ENCODE measurements at regions not wholly inside any gene's neighbourhood (a gene's known extent, or its start where the extent isn't known, plus 50 kb on each side); places are given as distances from the start of the nearest gene placed in this dataset.
"Not testable (repeated sequence)": the region's sequence is repeated elsewhere in the genome, so short reads cannot be mapped to it uniquely, and the experiment has no call there.

DNA sequence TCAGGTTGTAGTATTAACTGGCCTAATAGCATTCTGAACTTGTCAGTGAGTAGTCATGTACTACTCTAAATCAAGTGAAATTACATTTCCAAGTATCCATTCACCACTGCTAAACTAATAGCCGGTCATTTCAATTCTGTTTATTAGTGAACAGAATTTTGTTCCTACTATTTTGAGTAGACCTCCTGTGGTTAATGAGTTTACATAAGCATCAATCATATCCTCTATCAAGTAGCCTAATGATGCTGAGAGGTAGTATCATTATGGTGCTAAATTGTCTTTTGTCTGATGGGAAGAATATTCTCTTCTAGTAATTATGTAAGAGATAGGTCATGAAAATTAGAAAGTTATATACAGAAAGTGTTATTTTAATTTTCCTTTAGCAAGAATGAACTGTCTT, 602.8 kb downstream of the KCNT2 start:
- Histone ChIP-seq H3K27ac (no peak overlapping the region), H3K4me1 (replicated peaks) (no peaks in the 10 kb centered on the region), H3K4me3 (no peak overlapping the region), H3K36me3 (no peaks in the 10 kb centered on the region), H3K27me3 (replicated peaks) (no peaks in the 10 kb centered on the region), H3K9me3 (replicated peaks) (no peaks in the 10 kb centered on the region)
- no peak for DNase-seq (ENCODE audit: low read depth in 1 of 2, low spot score in 2 of 2)

GRCh38 chr1:196004388-196004787, 603.9 kb downstream of the KCNT2 start:
- H3K9me3 ChIP-seq (replicated peaks); H3K4me3 ChIP-seq; H3K36me3 ChIP-seq; H3K4me1 ChIP-seq (replicated peaks); H3K27ac ChIP-seq; H3K27me3 ChIP-seq (replicated peaks); DNase-seq (ENCODE audit: low read depth in 1 of 2, low spot score in 2 of 2): not testable (repeated sequence)

DNA sequence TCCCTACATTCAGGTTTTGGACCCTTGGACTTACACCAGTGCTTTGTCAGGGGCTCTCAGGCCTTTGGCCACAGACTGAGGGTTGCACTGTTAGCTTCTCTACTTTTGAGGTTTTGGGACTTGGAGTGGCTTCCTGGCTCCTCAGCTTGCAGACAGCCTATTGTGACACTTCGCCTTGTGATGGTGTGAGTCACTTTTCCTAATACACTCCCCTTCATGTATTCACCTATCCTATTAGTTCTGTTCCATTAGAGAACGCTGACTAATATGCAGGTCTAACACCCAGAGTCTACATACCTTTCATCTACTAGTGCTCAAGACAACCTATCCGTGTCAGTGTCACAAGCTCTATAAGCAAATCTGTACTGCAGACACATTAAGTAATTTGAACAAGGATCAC, 605.3 kb downstream of the KCNT2 start:
- H3K27me3 ChIP-seq (replicated peaks): no peaks in the 10 kb centered on the region
- DNase-seq (ENCODE audit: low read depth in 1 of 2, low spot score in 2 of 2): no peak
- no peaks in the 10 kb centered on the region for H3K36me3 ChIP-seq
- H3K4me3 ChIP-seq: no peak overlapping the region
- H3K9me3 ChIP-seq (replicated peaks): no peaks in the 10 kb centered on the region
- H3K4me1 ChIP-seq (replicated peaks): no peaks in the 10 kb centered on the region
- H3K27ac ChIP-seq: no peak overlapping the region

DNA sequence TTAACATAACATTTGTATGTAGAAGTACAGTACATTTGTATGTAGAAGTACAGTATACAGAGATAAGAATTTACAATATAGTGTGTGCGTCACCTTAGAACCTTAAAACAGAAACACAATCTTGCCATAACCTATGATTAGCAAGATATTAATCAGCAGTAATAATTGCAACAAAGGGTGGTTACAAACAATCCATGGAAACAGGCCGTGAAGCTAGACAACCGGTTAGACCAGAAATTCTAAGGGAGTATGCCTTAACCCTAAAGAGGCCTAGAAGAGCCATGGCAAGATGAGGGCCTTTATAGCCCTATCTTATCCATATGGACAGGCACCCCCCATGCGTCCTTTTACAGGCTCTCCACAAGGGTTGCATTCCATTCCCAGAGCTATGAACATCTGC, 605.9 kb downstream of the KCNT2 start:
- not testable (repeated sequence) for H3K27ac ChIP-seq; H3K4me3 ChIP-seq; H3K27me3 ChIP-seq (replicated peaks); H3K9me3 ChIP-seq (replicated peaks); H3K36me3 ChIP-seq; H3K4me1 ChIP-seq (replicated peaks); DNase-seq (ENCODE audit: low read depth in 1 of 2, low spot score in 2 of 2)

GRCh38 chr1:196001188-196001587, 607.1 kb downstream of the KCNT2 start:
- DNase-seq (ENCODE audit: low read depth in 1 of 2, low spot score in 2 of 2): no peak
- H3K4me3 ChIP-seq: no peak overlapping the region
- H3K9me3 ChIP-seq (replicated peaks): no peaks in the 10 kb centered on the region
- no peaks in the 10 kb centered on the region for H3K4me1 ChIP-seq (replicated peaks)
- H3K27me3 ChIP-seq (replicated peaks): no peaks in the 10 kb centered on the region
- H3K27ac ChIP-seq: no peak overlapping the region
- no peaks in the 10 kb centered on the region for H3K36me3 ChIP-seq

DNA sequence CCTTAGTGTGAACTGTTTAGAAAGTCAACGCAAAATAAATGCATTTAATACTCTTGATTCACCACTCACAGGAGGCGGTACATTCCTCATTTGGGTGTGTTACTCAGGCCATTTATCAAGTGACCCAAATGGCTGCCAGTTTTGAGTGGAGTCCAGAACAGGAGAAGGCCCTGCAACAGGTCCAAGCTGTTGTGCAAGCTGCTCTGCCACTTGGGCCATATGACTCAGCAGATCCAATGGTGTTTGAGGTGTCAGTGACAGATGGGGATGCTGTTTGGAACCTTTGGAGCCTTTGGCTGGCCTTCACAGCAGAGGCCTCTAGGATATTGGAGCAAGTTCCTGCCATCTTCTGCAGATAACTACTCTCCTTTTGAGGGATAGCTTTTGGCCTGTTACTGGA, 609.2 kb downstream of the KCNT2 start:
- Histone ChIP-seq H3K9me3 (replicated peaks) (no peaks in the 10 kb centered on the region), H3K27ac (no peak overlapping the region), H3K4me1 (replicated peaks) (no peaks in the 10 kb centered on the region), H3K4me3 (no peak overlapping the region), H3K27me3 (replicated peaks) (no peaks in the 10 kb centered on the region), H3K36me3 (no peaks in the 10 kb centered on the region)
- DNase-seq (ENCODE audit: low read depth in 1 of 2, low spot score in 2 of 2): no peak

- Histone ChIP-seq H3K27me3 (replicated peaks) (no peaks in the 10 kb centered on the region), H3K36me3 (no peaks in the 10 kb centered on the region), H3K9me3 (replicated peaks) (no peaks in the 10 kb centered on the region), H3K27ac (no peak overlapping the region), H3K4me3 (no peak overlapping the region), H3K4me1 (replicated peaks) (no peaks in the 10 kb centered on the region)
- DNase-seq (ENCODE audit: low read depth in 1 of 2, low spot score in 2 of 2): no peak
Observed at GRCh38 chr1:195981448-195982139, 626.6 kb downstream of the KCNT2 start.

DNA sequence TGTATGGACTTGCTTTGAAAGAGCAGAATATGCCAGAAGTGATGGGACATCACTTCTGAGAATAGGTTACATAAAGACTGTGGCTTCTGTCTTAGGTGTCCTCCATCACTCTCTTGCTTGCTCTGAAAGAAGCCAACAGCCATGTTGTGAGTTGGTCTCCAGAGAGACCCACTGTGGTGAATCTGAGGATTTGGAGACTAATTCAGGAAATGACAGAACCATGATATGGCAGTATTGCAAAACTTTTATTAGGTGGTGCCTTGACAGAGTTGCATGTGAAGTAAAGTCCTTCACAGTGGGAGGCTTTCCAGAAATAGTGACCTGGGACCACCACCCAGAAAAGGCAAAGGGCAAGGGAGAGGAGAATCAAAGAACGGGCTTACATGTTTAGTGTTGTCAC, 628.6 kb downstream of the KCNT2 start:
- Histone ChIP-seq H3K4me1 (replicated peaks) (no peaks in the 10 kb centered on the region), H3K27me3 (replicated peaks) (no peaks in the 10 kb centered on the region), H3K27ac (no peak overlapping the region), H3K36me3 (no peaks in the 10 kb centered on the region), H3K9me3 (replicated peaks) (no peaks in the 10 kb centered on the region), H3K4me3 (no peak overlapping the region)
- DNase-seq (ENCODE audit: low read depth in 1 of 2, low spot score in 2 of 2): no peak

- H3K36me3 ChIP-seq: no peaks in the 10 kb centered on the region
- H3K4me1 ChIP-seq (replicated peaks): no peaks in the 10 kb centered on the region
- H3K27ac ChIP-seq: no peak overlapping the region
- H3K4me3 ChIP-seq: no peak overlapping the region
- H3K9me3 ChIP-seq (replicated peaks): no peaks in the 10 kb centered on the region
- H3K27me3 ChIP-seq (replicated peaks): no peaks in the 10 kb centered on the region
- no peak for DNase-seq (ENCODE audit: low read depth in 1 of 2, low spot score in 2 of 2)
Observed at GRCh38 chr1:195973311-195973904, 634.8 kb downstream of the KCNT2 start.

- no peak overlapping the region for H3K27ac ChIP-seq
- H3K4me1 ChIP-seq (replicated peaks): no peaks in the 10 kb centered on the region
- no peaks in the 10 kb centered on the region for H3K36me3 ChIP-seq
- no peaks in the 10 kb centered on the region for H3K27me3 ChIP-seq (replicated peaks)
- H3K9me3 ChIP-seq (replicated peaks): no peaks in the 10 kb centered on the region
- no peak for DNase-seq (ENCODE audit: low read depth in 1 of 2, low spot score in 2 of 2)
- H3K4me3 ChIP-seq: no peak overlapping the region
Observed at GRCh38 chr1:195971589-195971988, 636.7 kb downstream of the KCNT2 start.

DNA sequence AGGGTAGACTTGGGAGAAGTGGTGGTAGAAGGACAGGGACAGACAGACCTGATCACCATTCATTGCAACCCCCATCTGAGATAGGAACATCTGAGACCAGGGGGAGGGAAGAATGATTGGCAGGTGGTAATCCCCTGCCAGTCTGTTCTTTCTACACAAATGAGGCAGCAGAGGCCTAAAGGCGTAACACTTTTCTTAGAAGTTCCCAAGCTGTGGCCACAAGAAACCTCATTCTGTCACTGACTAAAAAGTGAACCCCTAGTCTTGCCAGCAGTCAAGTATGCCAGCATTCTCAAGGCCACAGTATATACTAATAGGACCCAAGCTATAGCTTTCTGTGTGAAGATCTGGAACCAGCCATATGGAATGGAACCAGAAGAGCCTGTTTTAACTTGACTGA, 638.0 kb downstream of the KCNT2 start:
- H3K9me3 ChIP-seq (replicated peaks): no peaks in the 10 kb centered on the region
- no peak overlapping the region for H3K4me3 ChIP-seq
- no peaks in the 10 kb centered on the region for H3K4me1 ChIP-seq (replicated peaks)
- no peaks in the 10 kb centered on the region for H3K27me3 ChIP-seq (replicated peaks)
- no peaks in the 10 kb centered on the region for H3K36me3 ChIP-seq
- no peak overlapping the region for H3K27ac ChIP-seq
- DNase-seq (ENCODE audit: low read depth in 1 of 2, low spot score in 2 of 2): no peak

- Histone ChIP-seq H3K9me3 (replicated peaks) (no peaks in the 10 kb centered on the region), H3K27me3 (replicated peaks) (no peaks in the 10 kb centered on the region), H3K4me1 (replicated peaks) (no peaks in the 10 kb centered on the region), H3K27ac (no peak overlapping the region), H3K36me3 (no peaks in the 10 kb centered on the region), H3K4me3 (no peak overlapping the region)
- DNase-seq (ENCODE audit: low read depth in 1 of 2, low spot score in 2 of 2): no peak
Observed at GRCh38 chr1:195965475-195965874, 642.8 kb downstream of the KCNT2 start.

- H3K27ac ChIP-seq: no peak overlapping the region
- DNase-seq (ENCODE audit: low read depth in 1 of 2, low spot score in 2 of 2): no peak
- no peak overlapping the region for H3K4me3 ChIP-seq
- no peaks in the 10 kb centered on the region for H3K27me3 ChIP-seq (replicated peaks)
- no peaks in the 10 kb centered on the region for H3K9me3 ChIP-seq (replicated peaks)
- no peaks in the 10 kb centered on the region for H3K36me3 ChIP-seq
- H3K4me1 ChIP-seq (replicated peaks): no peaks in the 10 kb centered on the region
Observed at GRCh38 chr1:195965036-195965435, 643.2 kb downstream of the KCNT2 start.

GRCh38 chr1:195964516-195964915, 643.7 kb downstream of the KCNT2 start:
- Histone ChIP-seq H3K9me3 (replicated peaks) (no peaks in the 10 kb centered on the region), H3K36me3 (no peaks in the 10 kb centered on the region), H3K4me3 (no peak overlapping the region), H3K27ac (no peak overlapping the region), H3K4me1 (replicated peaks) (no peaks in the 10 kb centered on the region), H3K27me3 (replicated peaks) (no peaks in the 10 kb centered on the region)
- no peak for DNase-seq (ENCODE audit: low read depth in 1 of 2, low spot score in 2 of 2)

GRCh38 chr1:195962051-195962450, 646.2 kb downstream of the KCNT2 start:
- Histone ChIP-seq H3K4me3 (no peak overlapping the region), H3K36me3 (no peaks in the 10 kb centered on the region), H3K9me3 (replicated peaks) (no peaks in the 10 kb centered on the region), H3K27me3 (replicated peaks) (no peaks in the 10 kb centered on the region), H3K27ac (no peak overlapping the region), H3K4me1 (replicated peaks) (no peaks in the 10 kb centered on the region)
- no peak for DNase-seq (ENCODE audit: low read depth in 1 of 2, low spot score in 2 of 2)

All from SJSA1 (cell line).